Upper lobe of left lung (tissue), 6 donors: ENCODE measurements at regions not wholly inside any gene's neighbourhood (a gene's known extent, or its start where the extent isn't known, plus 50 kb on each side); places are given as distances from the start of the nearest gene placed in this dataset.

Source experiments
- ATAC-seq, 2 donors: fragments of 200-7000 bp; cut with Tn5 transposase; one replicate each; pipeline ENCODE4 v1.9.1; 2022; ENCODE audit warnings: mild to moderate bottlenecking in 2 of 2, moderate library complexity in 2 of 2; ENCODE audit not compliant: low FRiP score in 2 of 2
- DNase-seq, 2 donors: peaks; one replicate each; pipeline ENCODE4 v3.0.0-alpha.2; 2019 to 2020
- H3K27ac ChIP-seq, 4 donors: fragments of 200-600 bp; sonication (generic); one replicate each; pipeline ENCODE4 v1.5.1; 2016 to 2019
- H3K27me3 ChIP-seq, 4 donors: fragments of 200-600 bp; sonication (generic); one replicate each; pipeline ENCODE4 v1.5.1; 2017 to 2019
- H3K36me3 ChIP-seq, 4 donors: fragments of 200-600 bp; sonication (generic); one replicate each; pipeline ENCODE4 v1.5.1; 2016 to 2019
- H3K4me1 ChIP-seq, 4 donors: fragments of 200-600 bp; sonication (generic); one replicate each; pipeline ENCODE4 v1.5.1; 2018 to 2019
- H3K4me3 ChIP-seq, 4 donors: fragments of 200-600 bp; sonication (generic); one replicate each; pipeline ENCODE4 v1.5.1; 2017 to 2019; ENCODE audit warnings: mild to moderate bottlenecking in 2 of 4, moderate library complexity in 1 of 4
- H3K9me3 ChIP-seq, 4 donors: fragments of 200-600 bp; sonication (generic); one replicate each; pipeline ENCODE4 v1.5.1; 2018 to 2019
- CTCF ChIP-seq, 6 experiments: fragments of 450-650 bp in 4 of 6; fragments of 200-600 bp in 2 of 6; sonication (generic) in 2 of 6; IDR thresholded peaks; one replicate each; pipeline ENCODE4 v1.5.1; 2016 to 2019; ENCODE audit warnings: antibody characterized with exemption in 6 of 6
- EP300 ChIP-seq, 4 donors: sonication (generic); formaldehyde crosslinking; IDR thresholded peaks; one replicate each; pipeline ENCODE4 v1.5.1; 2017; ENCODE audit warnings: antibody characterized with exemption in 4 of 4, control low read depth in 2 of 4
- POLR2A ChIP-seq, 4 donors: fragments of 450-650 bp; IDR thresholded peaks; one replicate each; pipeline ENCODE4 v1.5.1; 2016 to 2017; ENCODE audit warnings: antibody characterized with exemption in 4 of 4, mild to moderate bottlenecking in 2 of 4
- POLR2AphosphoS5 ChIP-seq, 2 donors: sonication (generic); formaldehyde crosslinking; IDR thresholded peaks; one replicate each; pipeline ENCODE4 v1.5.1; 2017; ENCODE audit warnings: antibody characterized with exemption in 2 of 2
- WGBS, 2 donors: methylation state at CpG; one replicate each; pipeline ENCODE4 v1.1.5; 2017 to 2018; 5-methylcytosine and 5-hydroxymethylcytosine counted together
- donor health status: DM: no; HTN: no; CAD: no; lungs with moderate emphysema.
- donor health status: DM: no; HTN: yes; CAD: no; lungs with severe emphysema.

GRCh38 chr12:131454418-131455217, 256.3 kb upstream of the SFSWAP start:
- peak; percentile 44 to 56 for DNase-seq
- Histone ChIP-seq H3K36me3 (no peaks in the 10 kb centered on the region), H3K27ac (no peak overlapping the region), H3K4me1 (no peaks in the 10 kb centered on the region), H3K9me3 (no peaks in the 10 kb centered on the region), H3K4me3 (no peak overlapping the region), H3K27me3 (no peaks in the 10 kb centered on the region)
- peak; percentile 60 to 69 for ATAC-seq
- peak; percentile 39 to 78 (median 67) for TF ChIP-seq CTCF (IDR thresholded peaks at IDR 0.05)
- no peak for TF ChIP-seq POLR2AphosphoS5 (IDR thresholded peaks at IDR 0.05)
- no peak for TF ChIP-seq POLR2A (IDR thresholded peaks at IDR 0.05)
- TF ChIP-seq EP300 (IDR thresholded peaks at IDR 0.05): no peak
- 49 to 51% methylated on average over 10 to 12 of the region's 12 CpGs for WGBS, 2 donors

GRCh38 chr12:131455218-131455506, 255.7 kb upstream of the SFSWAP start:
- TF ChIP-seq POLR2A (IDR thresholded peaks at IDR 0.05): no peak
- no peak for TF ChIP-seq EP300 (IDR thresholded peaks at IDR 0.05)
- TF ChIP-seq POLR2AphosphoS5 (IDR thresholded peaks at IDR 0.05): no peak
- TF ChIP-seq CTCF (IDR thresholded peaks at IDR 0.05): no peak
- no peaks in the 10 kb centered on the region for H3K4me1 ChIP-seq
- no peak for DNase-seq

GRCh38 chr12:131455581-131456110, 255.2 kb upstream of the SFSWAP start:
- Histone ChIP-seq H3K9me3 (no peaks in the 10 kb centered on the region), H3K4me3 (no peak overlapping the region), H3K27me3 (no peaks in the 10 kb centered on the region), H3K27ac (no peak overlapping the region), H3K4me1 (no peaks in the 10 kb centered on the region), H3K36me3 (no peaks in the 10 kb centered on the region)
- ATAC-seq (no peak), DNase-seq (peak in 1 of 2 donors; percentile 46)
- no peak for TF ChIP-seq POLR2A (IDR thresholded peaks at IDR 0.05)
- TF ChIP-seq CTCF (IDR thresholded peaks at IDR 0.05): no peak
- no peak for TF ChIP-seq EP300 (IDR thresholded peaks at IDR 0.05)
- TF ChIP-seq POLR2AphosphoS5 (IDR thresholded peaks at IDR 0.05): no peak
- 86 to 95% methylated on average over 9 to 12 of the region's 12 CpGs for WGBS, 2 donors

More at GRCh38 chr12:131455218-131455506, 255.7 kb upstream of the SFSWAP start:
- Histone ChIP-seq H3K9me3 (no peaks in the 10 kb centered on the region), H3K27me3 (no peaks in the 10 kb centered on the region), H3K27ac (no peak overlapping the region), H3K4me3 (no peak overlapping the region), H3K36me3 (no peaks in the 10 kb centered on the region)
- ATAC-seq: no peak
- WGBS, 2 donors: 86 to 90% methylated on average over 10 of the region's 10 CpGs

GRCh38 chr12:131456301-131457027, 254.4 kb upstream of the SFSWAP start:
- Histone ChIP-seq H3K4me1 (no peaks in the 10 kb centered on the region), H3K27ac (no peak overlapping the region), H3K4me3 (no peak overlapping the region), H3K9me3 (no peaks in the 10 kb centered on the region), H3K27me3 (no peaks in the 10 kb centered on the region), H3K36me3 (no peaks in the 10 kb centered on the region)
- ATAC-seq: no peak
- 79 to 82% methylated on average over 17 to 19 of the region's 24 CpGs for WGBS, 2 donors
- TF ChIP-seq EP300 (IDR thresholded peaks at IDR 0.05) (no peak), POLR2AphosphoS5 (IDR thresholded peaks at IDR 0.05) (no peak), CTCF (IDR thresholded peaks at IDR 0.05) (no peak), POLR2A (IDR thresholded peaks at IDR 0.05) (no peak)
- DNase-seq: peak in 1 of 2 donors; percentile 25
